ENCODE measurements at regions not wholly inside any gene's neighbourhood (a gene's known extent, or its start where the extent isn't known, plus 50 kb on each side); places are given as distances from the start of the nearest gene placed in this dataset.
A peak's percentile ranks its signal among the peaks of the same experiment; 100 is the strongest.
"Not testable (repeated sequence)": the region's sequence is repeated elsewhere in the genome, so short reads cannot be mapped to it uniquely, and the experiment has no call there.

DNA sequence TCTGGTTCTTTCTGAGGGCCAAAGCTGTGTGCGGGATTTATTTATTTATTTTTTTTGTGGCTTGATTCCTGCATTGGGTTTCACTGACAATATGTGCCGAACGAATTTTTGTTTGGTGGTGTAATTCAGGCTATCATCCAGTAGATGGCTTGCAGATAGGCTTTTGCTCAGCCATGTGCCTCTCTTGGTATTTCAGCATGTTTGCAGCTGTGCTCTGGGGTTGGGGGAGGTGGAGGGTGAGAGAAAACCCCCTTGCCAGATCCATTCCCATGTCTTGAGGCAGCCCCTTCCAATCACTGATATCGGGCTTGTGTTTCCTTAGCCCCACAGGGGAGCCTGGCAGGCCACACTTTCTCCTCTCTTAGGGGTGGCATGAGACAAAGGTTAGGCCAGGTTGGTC lies 302.4 kb downstream of the PTGER3 start:
- Histone ChIP-seq H3K27ac (no peak overlapping the region), H3K9me3 (ENCODE audit: low read depth) (no peaks in the 10 kb centered on the region), H3K4me3 (no peak overlapping the region), H3K27me3 (no peaks in the 10 kb centered on the region), H3K79me2 (no peaks in the 10 kb centered on the region), H3K4me2 (no peak overlapping the region), H3K4me1 (ENCODE audit: insufficient read depth) (no peaks in the 10 kb centered on the region), H3K9me2 (replicated peaks; ENCODE audit: insufficient read depth) (no peaks in the 10 kb centered on the region), H3K36me3 (replicated peaks; ENCODE audit: insufficient read depth, low read depth) (no peaks in the 10 kb centered on the region), H4K20me1 (ENCODE audit: insufficient read depth, poor library complexity, severe bottlenecking) (no peaks in the 10 kb centered on the region), H2AFZ (no peak overlapping the region)
- no peak for TF ChIP-seq EZH2phosphoT487 (IDR thresholded peaks at IDR 0.05; ENCODE audit: low read depth, severe bottlenecking, unreplicated experiment)
- TF ChIP-seq, protein P1, sequence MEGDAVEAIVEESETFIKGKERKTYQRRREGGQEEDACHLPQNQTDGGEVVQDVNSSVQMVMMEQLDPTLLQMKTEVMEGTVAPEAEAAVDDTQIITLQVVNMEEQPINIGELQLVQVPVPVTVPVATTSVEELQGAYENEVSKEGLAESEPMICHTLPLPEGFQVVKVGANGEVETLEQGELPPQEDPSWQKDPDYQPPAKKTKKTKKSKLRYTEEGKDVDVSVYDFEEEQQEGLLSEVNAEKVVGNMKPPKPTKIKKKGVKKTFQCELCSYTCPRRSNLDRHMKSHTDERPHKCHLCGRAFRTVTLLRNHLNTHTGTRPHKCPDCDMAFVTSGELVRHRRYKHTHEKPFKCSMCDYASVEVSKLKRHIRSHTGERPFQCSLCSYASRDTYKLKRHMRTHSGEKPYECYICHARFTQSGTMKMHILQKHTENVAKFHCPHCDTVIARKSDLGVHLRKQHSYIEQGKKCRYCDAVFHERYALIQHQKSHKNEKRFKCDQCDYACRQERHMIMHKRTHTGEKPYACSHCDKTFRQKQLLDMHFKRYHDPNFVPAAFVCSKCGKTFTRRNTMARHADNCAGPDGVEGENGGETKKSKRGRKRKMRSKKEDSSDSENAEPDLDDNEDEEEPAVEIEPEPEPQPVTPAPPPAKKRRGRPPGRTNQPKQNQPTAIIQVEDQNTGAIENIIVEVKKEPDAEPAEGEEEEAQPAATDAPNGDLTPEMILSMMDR (IDR thresholded peaks at IDR 0.05; ENCODE audit: poor library complexity), result peak; percentile 26
- no peak for DNase-seq (ENCODE audit: low spot score)
- 56% methylated on average over 4 of the region's 4 CpGs for WGBS (ENCODE audit: low lambda C conversion rate, missing lambda C conversion rate)

DNA sequence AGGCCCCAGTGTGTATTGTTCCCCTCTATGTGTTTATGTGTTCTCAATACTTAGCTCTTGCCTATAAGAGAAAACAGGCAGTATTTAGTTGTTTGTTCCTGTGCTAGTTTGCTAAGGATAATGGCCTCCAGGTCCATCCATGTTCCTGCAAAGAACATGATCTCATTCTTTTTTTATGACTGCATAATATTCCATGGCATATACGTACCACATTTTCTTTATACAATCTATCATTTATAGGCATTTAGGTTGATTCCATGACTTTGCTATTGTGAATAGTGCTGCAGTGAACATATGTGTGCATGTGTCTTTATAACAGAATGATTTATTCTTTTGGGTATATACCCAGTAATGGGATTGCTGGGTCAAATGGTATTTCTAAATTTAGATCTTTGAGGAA lies 301.6 kb downstream of the PTGER3 start:
- not testable (repeated sequence) for H3K27me3 ChIP-seq; H3K9me3 ChIP-seq (ENCODE audit: low read depth); H3K27ac ChIP-seq; H3K79me2 ChIP-seq; DNase-seq (ENCODE audit: low spot score); H2AFZ ChIP-seq; H3K4me1 ChIP-seq (ENCODE audit: insufficient read depth); H3K4me2 ChIP-seq; H3K36me3 ChIP-seq (replicated peaks; ENCODE audit: insufficient read depth, low read depth); H3K4me3 ChIP-seq; H4K20me1 ChIP-seq (ENCODE audit: insufficient read depth, poor library complexity, severe bottlenecking); H3K9me2 ChIP-seq (replicated peaks; ENCODE audit: insufficient read depth)
- WGBS (ENCODE audit: low lambda C conversion rate, missing lambda C conversion rate), result 95% methylated on average over 1 of the region's 1 CpG

DNA sequence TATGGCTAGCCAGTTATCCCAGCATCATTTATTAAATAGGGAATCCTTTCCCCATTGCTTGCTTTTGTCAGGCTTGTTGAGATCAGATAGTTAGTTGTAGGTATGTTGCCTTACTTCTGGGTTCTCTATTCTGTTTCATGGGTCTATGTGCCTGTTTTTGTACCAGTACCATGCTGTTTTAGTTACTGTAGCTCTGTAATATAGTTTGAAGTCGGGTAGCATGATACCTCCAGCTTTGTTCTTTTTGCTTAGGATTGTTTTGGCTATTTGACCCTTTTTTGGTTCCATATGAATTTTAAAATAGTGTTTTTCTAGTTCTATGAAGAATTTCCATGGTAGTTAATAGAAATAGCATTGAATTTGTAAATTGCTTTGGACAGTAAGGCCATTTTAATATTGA lies 300.5 kb downstream of the PTGER3 start:
- H3K9me3 ChIP-seq (ENCODE audit: low read depth); H3K4me3 ChIP-seq; H3K27me3 ChIP-seq; DNase-seq (ENCODE audit: low spot score); H3K4me1 ChIP-seq (ENCODE audit: insufficient read depth); H3K4me2 ChIP-seq; H3K9me2 ChIP-seq (replicated peaks; ENCODE audit: insufficient read depth); H2AFZ ChIP-seq; H4K20me1 ChIP-seq (ENCODE audit: insufficient read depth, poor library complexity, severe bottlenecking); H3K36me3 ChIP-seq (replicated peaks; ENCODE audit: insufficient read depth, low read depth); H3K27ac ChIP-seq; H3K79me2 ChIP-seq: not testable (repeated sequence)
- 49% methylated on average over 1 of the region's 1 CpG for WGBS (ENCODE audit: low lambda C conversion rate, missing lambda C conversion rate)

DNA sequence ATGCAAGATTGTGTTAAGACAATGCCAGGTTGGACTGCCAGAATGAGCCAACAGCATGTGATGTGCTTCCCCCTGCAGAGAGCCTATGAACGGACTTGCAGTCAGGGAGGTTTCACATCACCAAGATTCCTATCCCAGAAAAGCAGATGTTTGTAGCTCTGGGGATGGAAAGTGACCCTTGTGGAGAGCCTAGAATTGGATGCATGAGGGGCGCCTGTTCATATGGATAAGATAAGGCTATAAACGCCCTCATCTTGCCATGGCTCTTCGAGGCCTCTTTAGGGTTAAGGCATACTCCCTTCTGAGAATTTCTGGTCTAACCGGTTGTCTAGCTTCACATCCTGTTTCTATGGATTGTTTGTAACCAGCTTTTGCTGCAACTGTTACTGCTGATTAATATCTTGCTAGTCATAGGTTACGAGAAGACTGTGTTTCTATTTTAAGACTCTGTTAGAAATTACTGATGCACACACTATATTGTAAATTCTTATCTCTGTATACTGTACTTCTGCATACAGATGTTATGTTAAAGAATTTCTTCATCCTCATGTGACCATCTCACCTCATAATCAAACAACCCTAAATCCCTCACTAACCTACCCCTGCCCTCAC lies 295.8 kb downstream of the PTGER3 start:
- H3K9me2 ChIP-seq (replicated peaks; ENCODE audit: insufficient read depth); DNase-seq (ENCODE audit: low spot score); H3K36me3 ChIP-seq (replicated peaks; ENCODE audit: insufficient read depth, low read depth); H3K4me1 ChIP-seq (ENCODE audit: insufficient read depth); H3K4me2 ChIP-seq; H3K4me3 ChIP-seq; H3K27ac ChIP-seq; H3K79me2 ChIP-seq; H2AFZ ChIP-seq; H4K20me1 ChIP-seq (ENCODE audit: insufficient read depth, poor library complexity, severe bottlenecking); H3K27me3 ChIP-seq; H3K9me3 ChIP-seq (ENCODE audit: low read depth): not testable (repeated sequence)
- WGBS (ENCODE audit: low lambda C conversion rate, missing lambda C conversion rate), result 63% methylated on average over 6 of the region's 6 CpGs

DNA sequence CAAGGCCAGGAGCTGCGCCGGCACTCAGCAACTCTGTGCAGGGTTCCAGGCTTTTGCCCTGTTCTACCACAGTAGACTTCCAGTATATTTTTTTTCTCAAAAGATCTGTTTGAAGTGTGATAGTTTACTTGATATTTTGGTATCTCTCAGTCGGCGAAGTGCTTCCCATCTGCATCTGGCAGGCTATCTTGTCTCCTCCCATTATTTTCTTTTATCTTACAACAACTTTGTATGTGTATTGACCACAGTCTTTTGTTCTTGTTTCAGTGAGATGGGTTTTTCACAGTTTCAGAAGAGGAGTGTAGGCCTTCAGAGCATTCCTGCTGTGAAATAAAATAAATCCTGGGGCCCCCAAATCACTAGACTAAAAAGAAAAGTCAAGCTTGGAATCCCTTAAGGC lies 292.9 kb downstream of the PTGER3 start:
- TF ChIP-seq EZH2 (IDR thresholded peaks at IDR 0.05; ENCODE audit: borderline replicate concordance) (no peak), EZH2phosphoT487 (IDR thresholded peaks at IDR 0.05; ENCODE audit: low read depth, severe bottlenecking, unreplicated experiment) (no peak)
- TF ChIP-seq, protein P1 (IDR thresholded peaks at IDR 0.05; ENCODE audit: poor library complexity), result no peak
- no peaks in the 10 kb centered on the region for H3K9me2 ChIP-seq (replicated peaks; ENCODE audit: insufficient read depth)
- no peak overlapping the region for H3K4me3 ChIP-seq
- no peak overlapping the region for H3K4me2 ChIP-seq
- 88% methylated on average over 4 of the region's 4 CpGs for WGBS (ENCODE audit: low lambda C conversion rate, missing lambda C conversion rate)
- H3K9me3 ChIP-seq (ENCODE audit: low read depth), result no peaks in the 10 kb centered on the region
- no peak for DNase-seq (ENCODE audit: low spot score)
- H3K4me1 ChIP-seq (ENCODE audit: insufficient read depth), result no peaks in the 10 kb centered on the region
- no peaks in the 10 kb centered on the region for H3K36me3 ChIP-seq (replicated peaks; ENCODE audit: insufficient read depth, low read depth)
- H3K27ac ChIP-seq, result no peak overlapping the region
- no peak overlapping the region for H2AFZ ChIP-seq
- H4K20me1 ChIP-seq (ENCODE audit: insufficient read depth, poor library complexity, severe bottlenecking), result no peaks in the 10 kb centered on the region
- no peaks in the 10 kb centered on the region for H3K27me3 ChIP-seq
- H3K79me2 ChIP-seq, result no peaks in the 10 kb centered on the region
